Stimulated activated CD8-positive, alpha-beta memory T cell treated with anti-CD3 and anti-CD28 coated beads, Interleukin-12 subunit alpha, Interleukin-12 subunit beta, amount 100 ng/mL, for 1 hour (primary cell): ENCODE measurements at regions not wholly inside any gene's neighbourhood (a gene's known extent, or its start where the extent isn't known, plus 50 kb on each side); places are given as distances from the start of the nearest gene placed in this dataset.

Experiments
- DNase-seq: peaks from one replicate; pipeline ENCODE4 v3.0.0-alpha.2; 2020; ENCODE audit warnings: low read depth

GRCh38 chr2:81334046-81334445 is 1029.5 kb upstream of the LRRTM1 start:
- DNase-seq = no peak

- DNase-seq = no peak
These were observed 1024.4 kb upstream of the LRRTM1 start for GRCh38 chr2:81328968-81329367.

GRCh38 chr2:81327911-81328310 is 1023.4 kb upstream of the LRRTM1 start:
- no peak for DNase-seq

- DNase-seq = no peak
These were observed 1019.5 kb upstream of the LRRTM1 start for GRCh38 chr2:81324046-81324445.

- no peak for DNase-seq
These were observed 999.7 kb upstream of the LRRTM1 start for GRCh38 chr2:81304154-81304830.

GRCh38 chr2:81303321-81303720 is 998.8 kb upstream of the LRRTM1 start:
- DNase-seq = no peak

- no peak for DNase-seq
These were observed 995.3 kb upstream of the LRRTM1 start for GRCh38 chr2:81299841-81300240.

GRCh38 chr2:81290846-81291245 is 986.3 kb upstream of the LRRTM1 start:
- DNase-seq = no peak

GRCh38 chr2:81283081-81283480 is 978.5 kb upstream of the LRRTM1 start:
- DNase-seq = no peak

- DNase-seq = no peak
These were observed 977.7 kb upstream of the LRRTM1 start for GRCh38 chr2:81282151-81282769.

- no peak for DNase-seq
These were observed 972.0 kb upstream of the LRRTM1 start for GRCh38 chr2:81276595-81276994.

GRCh38 chr2:81266106-81266505 is 961.6 kb upstream of the LRRTM1 start:
- DNase-seq = no peak

GRCh38 chr2:81263989-81264388 is 959.4 kb upstream of the LRRTM1 start:
- no peak for DNase-seq

- no peak for DNase-seq
These were observed 955.8 kb upstream of the LRRTM1 start for GRCh38 chr2:81260320-81260719.

GRCh38 chr2:81250270-81250669 is 945.7 kb upstream of the LRRTM1 start:
- no peak for DNase-seq

- no peak for DNase-seq
These were observed 944.6 kb upstream of the LRRTM1 start for GRCh38 chr2:81249152-81249551.

GRCh38 chr2:81247648-81248047 is 943.1 kb upstream of the LRRTM1 start:
- no peak for DNase-seq

GRCh38 chr2:81242501-81242900 is 937.9 kb upstream of the LRRTM1 start:
- DNase-seq = no peak

GRCh38 chr2:81238462-81238861 is 933.9 kb upstream of the LRRTM1 start:
- DNase-seq = no peak

- no peak for DNase-seq
These were observed 931.0 kb upstream of the LRRTM1 start for GRCh38 chr2:81235601-81236000.

GRCh38 chr2:81234711-81235110 is 930.2 kb upstream of the LRRTM1 start:
- no peak for DNase-seq

- DNase-seq = no peak
These were observed 921.2 kb upstream of the LRRTM1 start for GRCh38 chr2:81225756-81226155.

- DNase-seq = no peak
These were observed 909.0 kb upstream of the LRRTM1 start for GRCh38 chr2:81213598-81213997.

GRCh38 chr2:81206216-81206615 is 901.7 kb upstream of the LRRTM1 start:
- no peak for DNase-seq
